ENCODE measurements at regions not wholly inside any gene's neighbourhood (a gene's known extent, or its start where the extent isn't known, plus 50 kb on each side); places are given as distances from the start of the nearest gene placed in this dataset.

- POLR2A ChIA-PET (ENCODE audit: partially characterized antibody): no interaction called here
These were observed 67.6 kb upstream of the TBCA start for GRCh38 chr5:77843570-77844372.

GRCh38 chr5:77842243-77842642 lies 66.1 kb upstream of the TBCA start:
- Histone ChIP-seq H3K4me3 (ENCODE audit: low read length in 2 of 2) (no peak overlapping the region), H3K4me1 (ENCODE audit: insufficient read depth, low read length) (peaks cover 12% of the 10 kb centered on the region), H3K36me3 (ENCODE audit: insufficient read depth, low read length) (no peaks in the 10 kb centered on the region), H3K27ac (ENCODE audit: low read depth, low read length) (no peak overlapping the region), H3K27me3 (ENCODE audit: insufficient read depth, low read length) (peaks cover 8% of the 10 kb centered on the region), H3K9me3 (ENCODE audit: control insufficient read depth in 1 of 2, low read length in 2 of 2) (no peaks in the 10 kb centered on the region)
- no peak for DNase-seq
- peaks cover 29 to 43% of the 10 kb centered on the region in 2 donors for H3K27me3 Mint-ChIP-seq
- no peak overlapping the region for H3K4me3 Mint-ChIP-seq
- H3K4me1 Mint-ChIP-seq: peaks cover 3 to 10% (median 4%) of the 10 kb centered on the region in 4 donors
- no peaks in the 10 kb centered on the region for H3K36me3 Mint-ChIP-seq
- POLR2A ChIA-PET (ENCODE audit: partially characterized antibody): no interaction called here
- no peaks in the 10 kb centered on the region for H3K9me3 Mint-ChIP-seq
- H3K27ac Mint-ChIP-seq: no peak overlapping the region
- intact Hi-C loops (cut with micrococcal nuclease): no loop called here
- CTCF ChIA-PET (ENCODE audit: partially characterized antibody): no interaction called here

More at GRCh38 chr5:77843570-77844372, 67.6 kb upstream of the TBCA start:
- H3K9me3 Mint-ChIP-seq: no peaks in the 10 kb centered on the region
- no peak overlapping the region for H3K4me3 ChIP-seq (ENCODE audit: low read length in 2 of 2)
- CTCF ChIA-PET (ENCODE audit: partially characterized antibody): no interaction called here
- no peaks in the 10 kb centered on the region for H3K9me3 ChIP-seq (ENCODE audit: control insufficient read depth in 1 of 2, low read length in 2 of 2)
- peaks cover 8% of the 10 kb centered on the region for H3K27me3 ChIP-seq (ENCODE audit: insufficient read depth, low read length)
- intact Hi-C loops (cut with micrococcal nuclease): no loop called here
- H3K4me1 ChIP-seq (ENCODE audit: insufficient read depth, low read length): peaks cover 12% of the 10 kb centered on the region
- no peak for DNase-seq
- peaks cover 3 to 10% (median 4%) of the 10 kb centered on the region in 4 donors for H3K4me1 Mint-ChIP-seq
- peak overlapping the region in 5 of 8 donors; percentile 61 to 83 (median 74) for H3K4me3 Mint-ChIP-seq
- H3K36me3 Mint-ChIP-seq: no peaks in the 10 kb centered on the region
- H3K36me3 ChIP-seq (ENCODE audit: insufficient read depth, low read length): no peaks in the 10 kb centered on the region
- peaks cover 32 to 42% of the 10 kb centered on the region in 2 donors for H3K27me3 Mint-ChIP-seq
- H3K27ac Mint-ChIP-seq: no peak overlapping the region
- no peak overlapping the region for H3K27ac ChIP-seq (ENCODE audit: low read depth, low read length)

GRCh38 chr5:77841616-77842015 lies 65.5 kb upstream of the TBCA start:
- H3K9me3 Mint-ChIP-seq: no peaks in the 10 kb centered on the region
- H3K27me3 Mint-ChIP-seq: peaks cover 29 to 44% of the 10 kb centered on the region in 2 donors
- ChIA-PET CTCF (ENCODE audit: partially characterized antibody) (no interaction called here), POLR2A (ENCODE audit: partially characterized antibody) (no interaction called here)
- no peaks in the 10 kb centered on the region for H3K9me3 ChIP-seq (ENCODE audit: control insufficient read depth in 1 of 2, low read length in 2 of 2)
- DNase-seq: no peak
- no peak overlapping the region for H3K4me3 ChIP-seq (ENCODE audit: low read length in 2 of 2)
- no peaks in the 10 kb centered on the region for H3K36me3 ChIP-seq (ENCODE audit: insufficient read depth, low read length)
- H3K4me1 ChIP-seq (ENCODE audit: insufficient read depth, low read length): peaks cover 12% of the 10 kb centered on the region
- no peak overlapping the region for H3K27ac Mint-ChIP-seq
- intact Hi-C loops (cut with micrococcal nuclease): no loop called here
- no peak overlapping the region for H3K27ac ChIP-seq (ENCODE audit: low read depth, low read length)
- H3K4me3 Mint-ChIP-seq: no peak overlapping the region
- H3K36me3 Mint-ChIP-seq: no peaks in the 10 kb centered on the region
- peaks cover 3 to 10% (median 4%) of the 10 kb centered on the region in 4 donors for H3K4me1 Mint-ChIP-seq
- peaks cover 8% of the 10 kb centered on the region for H3K27me3 ChIP-seq (ENCODE audit: insufficient read depth, low read length)

GRCh38 chr5:77840930-77841329 lies 64.8 kb upstream of the TBCA start:
- peaks cover 28 to 46% of the 10 kb centered on the region in 2 donors for H3K27me3 Mint-ChIP-seq
- Histone ChIP-seq H3K4me1 (ENCODE audit: insufficient read depth, low read length) (peaks cover 12% of the 10 kb centered on the region), H3K36me3 (ENCODE audit: insufficient read depth, low read length) (no peaks in the 10 kb centered on the region), H3K27me3 (ENCODE audit: insufficient read depth, low read length) (peaks cover 8% of the 10 kb centered on the region), H3K4me3 (ENCODE audit: low read length in 2 of 2) (no peak overlapping the region), H3K9me3 (ENCODE audit: control insufficient read depth in 1 of 2, low read length in 2 of 2) (no peaks in the 10 kb centered on the region), H3K27ac (ENCODE audit: low read depth, low read length) (no peak overlapping the region)
- no peaks in the 10 kb centered on the region for H3K36me3 Mint-ChIP-seq
- peaks cover 3 to 10% (median 4%) of the 10 kb centered on the region in 4 donors for H3K4me1 Mint-ChIP-seq
- ChIA-PET CTCF (ENCODE audit: partially characterized antibody) (no interaction called here), POLR2A (ENCODE audit: partially characterized antibody) (no interaction called here)
- H3K9me3 Mint-ChIP-seq: no peaks in the 10 kb centered on the region
- no peak for DNase-seq
- no peak overlapping the region for H3K27ac Mint-ChIP-seq
- intact Hi-C loops (cut with micrococcal nuclease): no loop called here
- H3K4me3 Mint-ChIP-seq: no peak overlapping the region

- POLR2A ChIA-PET (ENCODE audit: partially characterized antibody): no interaction called here
- no peak overlapping the region for H3K4me3 ChIP-seq (ENCODE audit: low read length in 2 of 2)
- no peak for DNase-seq
- H3K27me3 ChIP-seq (ENCODE audit: insufficient read depth, low read length): peaks cover 8% of the 10 kb centered on the region
- H3K27me3 Mint-ChIP-seq: peaks cover 22 to 37% of the 10 kb centered on the region in 2 donors
- peaks cover 6% of the 10 kb centered on the region for H3K4me1 ChIP-seq (ENCODE audit: insufficient read depth, low read length)
- no peak overlapping the region for H3K27ac Mint-ChIP-seq
- H3K9me3 Mint-ChIP-seq: no peaks in the 10 kb centered on the region
- H3K4me1 Mint-ChIP-seq: peaks cover 0 to 5% (median 3%) of the 10 kb centered on the region in 4 donors
- CTCF ChIA-PET (ENCODE audit: partially characterized antibody): no interaction called here
- intact Hi-C loops (cut with micrococcal nuclease): no loop called here
- H3K36me3 Mint-ChIP-seq: no peaks in the 10 kb centered on the region
- H3K9me3 ChIP-seq (ENCODE audit: control insufficient read depth in 1 of 2, low read length in 2 of 2): no peaks in the 10 kb centered on the region
- no peak overlapping the region for H3K4me3 Mint-ChIP-seq
- no peaks in the 10 kb centered on the region for H3K36me3 ChIP-seq (ENCODE audit: insufficient read depth, low read length)
- no peak overlapping the region for H3K27ac ChIP-seq (ENCODE audit: low read depth, low read length)
These were observed 63.6 kb upstream of the TBCA start for GRCh38 chr5:77839691-77840090.

GRCh38 chr5:77832938-77833337 lies 56.8 kb upstream of the TBCA start:
- no peak for DNase-seq
- H3K27me3 ChIP-seq (ENCODE audit: insufficient read depth, low read length): no peaks in the 10 kb centered on the region
- no peak overlapping the region for H3K4me3 Mint-ChIP-seq
- ChIA-PET CTCF (ENCODE audit: partially characterized antibody) (no interaction called here), POLR2A (ENCODE audit: partially characterized antibody) (no interaction called here)
- no peak overlapping the region for H3K4me3 ChIP-seq (ENCODE audit: low read length in 2 of 2)
- no peaks in the 10 kb centered on the region for H3K9me3 ChIP-seq (ENCODE audit: control insufficient read depth in 1 of 2, low read length in 2 of 2)
- H3K27ac Mint-ChIP-seq: no peak overlapping the region
- intact Hi-C loops (cut with micrococcal nuclease): no loop called here
- no peaks in the 10 kb centered on the region for H3K4me1 ChIP-seq (ENCODE audit: insufficient read depth, low read length)
- H3K36me3 Mint-ChIP-seq: no peaks in the 10 kb centered on the region
- no peaks in the 10 kb centered on the region for H3K9me3 Mint-ChIP-seq
- peaks cover 2 to 21% of the 10 kb centered on the region in 2 donors for H3K27me3 Mint-ChIP-seq
- H3K36me3 ChIP-seq (ENCODE audit: insufficient read depth, low read length): no peaks in the 10 kb centered on the region
- no peak overlapping the region for H3K27ac ChIP-seq (ENCODE audit: low read depth, low read length)
- no peaks in the 10 kb centered on the region for H3K4me1 Mint-ChIP-seq

- Histone ChIP-seq H3K36me3 (ENCODE audit: insufficient read depth, low read length) (no peaks in the 10 kb centered on the region), H3K4me3 (ENCODE audit: low read length in 2 of 2) (no peak overlapping the region), H3K4me1 (ENCODE audit: insufficient read depth, low read length) (no peaks in the 10 kb centered on the region), H3K27me3 (ENCODE audit: insufficient read depth, low read length) (no peaks in the 10 kb centered on the region), H3K27ac (ENCODE audit: low read depth, low read length) (no peak overlapping the region), H3K9me3 (ENCODE audit: control insufficient read depth in 1 of 2, low read length in 2 of 2) (no peaks in the 10 kb centered on the region)
- H3K27me3 Mint-ChIP-seq: peaks cover 4 to 17% of the 10 kb centered on the region in 2 donors
- H3K4me3 Mint-ChIP-seq: no peak overlapping the region
- POLR2A ChIA-PET (ENCODE audit: partially characterized antibody): no interaction called here
- H3K4me1 Mint-ChIP-seq: no peaks in the 10 kb centered on the region
- no peak for DNase-seq
- intact Hi-C loops (cut with micrococcal nuclease): no loop called here
- H3K9me3 Mint-ChIP-seq: no peaks in the 10 kb centered on the region
- H3K36me3 Mint-ChIP-seq: no peaks in the 10 kb centered on the region
- CTCF ChIA-PET (ENCODE audit: partially characterized antibody): no interaction called here
- H3K27ac Mint-ChIP-seq: no peak overlapping the region
These were observed 56.1 kb upstream of the TBCA start for GRCh38 chr5:77832166-77832770.
